HG02884 (cell line): ENCODE measurements at regions not wholly inside any gene's neighbourhood (a gene's known extent, or its start where the extent isn't known, plus 50 kb on each side); places are given as distances from the start of the nearest gene placed in this dataset.
"Not testable (repeated sequence)": the region's sequence is repeated elsewhere in the genome, so short reads cannot be mapped to it uniquely, and the experiment has no call there.

ENCODE experiments used
- ATAC-seq: cut with Tn5 transposase; IDR thresholded peaks from one replicate; pipeline ENCODE4 v1.9.1; 2021; ENCODE audit warnings: mild to moderate bottlenecking, moderate library complexity; ENCODE audit not compliant: unreplicated experiment

DNA sequence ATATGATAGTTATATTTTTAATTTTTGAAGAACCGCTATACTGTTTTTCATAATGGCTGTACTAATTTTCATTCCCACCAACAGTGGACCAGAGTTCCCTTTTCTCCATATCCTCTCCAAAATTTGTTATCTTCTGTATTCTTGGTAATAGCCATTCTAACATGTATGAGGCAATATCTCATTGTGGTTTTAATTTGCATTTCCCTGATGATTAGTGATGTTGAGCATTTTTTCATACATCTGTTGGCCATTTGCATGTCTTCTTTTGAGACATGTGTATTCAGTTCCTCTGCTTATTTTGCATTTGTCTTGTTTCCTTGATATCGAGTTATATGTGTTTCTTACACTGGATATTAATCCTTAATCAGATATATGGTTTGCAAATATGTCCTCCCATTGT is 770.8 kb upstream of the MBL2 start:
- no peak for ATAC-seq

DNA sequence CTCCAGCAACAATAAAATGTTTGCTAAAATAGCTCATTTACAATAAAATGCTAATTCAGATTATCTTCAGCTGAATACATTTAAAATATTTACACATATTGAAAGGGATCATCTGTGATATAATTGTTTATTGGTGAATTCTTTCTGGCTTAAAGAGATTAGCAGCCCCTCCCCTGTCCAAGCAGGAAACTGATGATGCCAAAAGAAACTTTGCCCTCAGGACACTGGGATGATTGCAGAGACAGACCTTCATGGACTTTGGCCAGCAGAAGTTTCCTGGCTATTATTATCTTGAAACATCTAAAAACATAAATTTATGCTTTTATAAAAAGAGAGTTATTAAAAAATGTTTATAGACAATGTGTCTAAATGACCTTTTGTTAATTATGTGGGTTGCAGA is 764.9 kb upstream of the MBL2 start:
- ATAC-seq: no peak

DNA sequence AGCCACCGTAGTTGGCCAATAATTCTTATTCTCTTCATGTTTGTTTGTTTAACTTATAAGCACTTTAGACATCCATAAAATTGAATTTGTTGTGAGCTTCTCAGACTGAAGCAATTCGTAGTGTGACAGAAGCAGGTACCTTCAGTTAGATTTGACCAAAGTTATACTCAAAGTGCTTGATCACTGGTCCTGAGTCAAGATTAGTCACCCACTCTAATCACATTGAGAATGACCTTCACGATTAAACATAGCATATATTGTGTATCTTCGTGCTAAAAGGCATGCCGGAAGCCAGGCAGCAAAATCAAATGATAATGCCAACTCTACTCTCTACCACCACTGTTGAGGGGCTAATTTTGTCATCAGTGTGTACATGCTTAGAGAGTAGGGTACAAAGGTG is 763.7 kb upstream of the MBL2 start:
- ATAC-seq: no peak

DNA sequence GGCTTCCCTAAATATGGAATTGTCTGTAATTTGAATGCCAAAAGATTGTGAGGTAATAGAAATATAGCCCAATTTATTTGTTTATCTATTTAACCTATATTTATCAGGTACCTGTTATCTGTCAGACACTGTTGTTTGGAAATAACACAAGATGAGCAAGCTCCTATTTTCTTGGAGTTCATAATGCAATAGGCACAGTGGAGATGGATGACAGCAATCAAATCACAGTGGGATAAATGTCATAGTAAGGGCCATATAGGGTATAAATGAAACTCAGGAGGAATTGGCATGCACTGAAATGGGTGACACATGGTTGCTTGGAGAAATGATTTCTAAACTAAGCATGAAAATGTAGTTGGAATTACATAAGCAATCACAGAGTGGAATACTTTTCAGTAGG is 761.8 kb upstream of the MBL2 start:
- ATAC-seq: no peak

DNA sequence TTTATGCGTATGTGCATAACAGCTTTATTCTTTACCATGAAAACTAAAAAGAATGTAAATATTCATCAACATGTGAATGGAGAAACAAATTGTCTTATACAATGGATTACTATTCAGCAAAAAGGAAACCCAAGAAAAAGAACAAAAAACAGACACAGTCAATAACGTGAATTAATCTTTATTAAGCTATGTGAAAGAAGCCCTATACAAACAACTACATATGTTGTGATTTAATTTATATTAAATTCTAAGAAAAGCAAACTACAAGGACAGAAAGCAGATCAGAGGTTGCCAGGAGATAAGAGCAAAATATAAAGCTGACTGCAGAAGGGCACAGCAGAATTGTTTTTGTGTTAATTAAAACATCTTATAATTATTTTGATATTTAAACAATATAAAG is 756.4 kb upstream of the MBL2 start:
- no peak for ATAC-seq

DNA sequence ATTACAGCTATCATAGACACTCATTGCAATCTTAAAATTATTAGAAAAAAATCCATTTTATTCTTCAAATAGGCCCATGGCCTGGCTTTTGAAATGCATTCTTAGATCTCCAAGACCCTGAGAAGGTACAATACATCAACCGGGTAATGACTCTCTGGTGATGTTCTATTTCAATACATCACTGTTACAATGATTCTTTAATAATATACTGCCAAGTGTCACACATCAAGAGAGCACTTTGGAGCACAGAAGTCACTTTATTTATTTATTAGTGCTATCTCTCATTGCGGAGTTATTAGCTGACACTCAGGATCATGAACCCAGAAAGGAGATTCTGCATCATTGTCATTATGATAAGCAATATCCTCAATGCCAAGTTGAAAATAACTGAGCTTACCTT is 748.5 kb upstream of the MBL2 start:
- ATAC-seq: no peak

DNA sequence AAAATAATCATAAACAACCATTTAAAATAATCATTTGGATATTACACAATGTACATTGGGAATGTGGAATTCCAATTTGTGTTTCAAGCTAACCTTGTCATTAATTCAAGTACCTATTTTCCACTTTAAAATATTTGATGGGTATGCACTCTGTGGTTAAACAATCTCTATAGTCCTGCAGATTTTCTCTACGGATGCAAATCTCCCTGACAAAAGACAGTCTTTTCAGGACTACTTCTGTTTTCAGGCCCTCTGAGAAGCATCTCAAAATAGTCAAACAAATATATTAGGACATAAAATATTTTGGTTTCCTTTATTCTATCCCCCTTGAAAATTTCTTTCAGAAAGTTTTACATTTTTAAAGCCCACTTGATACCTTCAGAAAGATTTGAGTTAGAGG is 735.6 kb upstream of the MBL2 start:
- ATAC-seq: no peak

DNA sequence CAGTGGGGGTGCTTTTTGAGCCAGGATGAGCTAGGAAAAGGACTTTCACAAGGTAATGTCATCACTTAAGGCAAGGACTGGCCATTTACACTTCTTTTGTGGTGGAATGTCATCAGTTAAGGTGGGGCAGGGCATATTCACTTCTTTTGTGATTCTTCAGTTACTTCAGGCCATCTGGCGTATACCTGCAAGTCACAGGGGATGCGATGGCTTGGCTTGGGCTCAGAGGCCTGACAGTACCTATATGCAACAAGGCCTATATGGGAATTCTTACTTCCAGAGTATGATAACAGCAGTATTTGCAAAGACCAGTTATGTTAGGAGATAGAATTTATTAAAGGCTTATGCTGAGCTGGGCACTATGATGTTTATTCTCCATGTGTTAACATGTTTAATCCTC is 731.9 kb upstream of the MBL2 start:
- not testable (repeated sequence) for ATAC-seq

DNA sequence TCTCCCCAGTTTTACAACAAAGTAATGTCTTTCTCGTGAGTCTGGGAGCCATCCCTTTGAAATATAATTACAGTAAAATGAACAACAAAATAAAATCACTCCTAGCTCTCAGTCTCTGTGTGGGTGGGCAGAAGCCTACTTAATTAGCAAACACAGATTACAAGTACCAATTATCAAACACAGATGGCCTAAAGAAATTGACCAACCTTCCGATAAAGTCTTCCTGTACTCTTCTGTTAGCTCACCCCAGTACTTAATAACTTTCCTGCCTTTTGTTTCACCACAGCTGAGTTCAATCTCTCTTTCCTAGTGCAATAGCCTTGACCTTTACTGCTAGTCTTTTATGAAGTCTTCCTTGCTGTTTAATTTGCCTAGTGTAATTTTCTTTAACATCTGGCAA is 719.2 kb upstream of the MBL2 start:
- ATAC-seq: no peak

DNA sequence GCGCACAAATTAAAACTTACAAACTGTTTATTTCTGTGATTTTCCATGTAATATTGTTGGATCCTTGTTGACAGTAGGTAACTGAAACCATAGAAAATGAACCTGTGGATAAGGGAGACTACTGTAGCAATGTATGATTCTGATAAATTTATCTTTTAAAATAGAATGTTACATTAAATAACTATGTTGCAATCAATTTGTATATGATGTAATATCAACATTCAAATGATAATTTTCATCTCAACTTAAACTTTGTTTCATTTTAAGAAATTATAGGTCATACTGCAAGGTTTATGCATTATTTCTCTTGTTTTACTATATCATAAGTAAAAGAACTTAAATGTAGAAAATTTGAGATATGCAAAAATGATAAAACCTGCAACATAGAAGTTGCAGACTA is 718.0 kb upstream of the MBL2 start:
- ATAC-seq: no peak

DNA sequence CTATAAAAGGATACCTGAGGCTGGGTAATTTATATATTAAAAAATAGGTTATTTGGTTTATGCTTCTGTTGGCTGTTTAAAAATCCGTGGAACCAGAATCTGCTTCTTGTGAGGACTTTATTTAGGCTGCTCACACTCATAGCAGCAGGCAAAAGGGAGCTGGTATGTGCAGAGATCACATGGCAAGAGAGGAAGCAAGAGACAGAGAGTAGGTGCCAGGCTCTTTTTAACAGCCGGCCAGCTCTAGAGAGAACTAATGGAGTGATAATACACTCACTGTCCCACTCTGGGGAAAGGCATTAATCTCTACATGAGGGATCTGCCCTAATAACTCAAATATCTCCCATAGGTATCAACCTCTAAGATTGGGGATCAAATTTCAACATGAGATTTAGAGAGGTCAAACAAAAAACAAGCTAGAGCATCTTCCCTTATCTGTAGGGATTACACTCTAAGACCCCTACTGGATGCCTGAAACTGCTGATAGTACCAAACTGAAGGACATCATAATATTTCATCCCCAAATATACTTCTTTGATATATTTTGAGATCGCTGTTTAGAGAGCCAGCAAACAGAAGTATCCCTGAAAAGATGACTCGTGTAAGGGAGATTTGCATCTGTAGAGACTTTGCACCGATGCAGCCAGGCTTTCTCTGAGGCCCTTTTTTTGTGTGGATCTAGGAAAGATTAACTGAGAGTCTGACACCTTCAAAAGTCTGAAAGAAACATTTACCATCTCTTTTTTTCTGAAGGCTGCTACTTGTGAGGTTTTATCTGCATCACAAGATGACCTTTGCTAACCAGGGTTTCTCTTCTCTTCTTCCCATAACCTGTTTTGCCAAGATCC is 717.0 kb upstream of the MBL2 start:
- ATAC-seq: no peak

DNA sequence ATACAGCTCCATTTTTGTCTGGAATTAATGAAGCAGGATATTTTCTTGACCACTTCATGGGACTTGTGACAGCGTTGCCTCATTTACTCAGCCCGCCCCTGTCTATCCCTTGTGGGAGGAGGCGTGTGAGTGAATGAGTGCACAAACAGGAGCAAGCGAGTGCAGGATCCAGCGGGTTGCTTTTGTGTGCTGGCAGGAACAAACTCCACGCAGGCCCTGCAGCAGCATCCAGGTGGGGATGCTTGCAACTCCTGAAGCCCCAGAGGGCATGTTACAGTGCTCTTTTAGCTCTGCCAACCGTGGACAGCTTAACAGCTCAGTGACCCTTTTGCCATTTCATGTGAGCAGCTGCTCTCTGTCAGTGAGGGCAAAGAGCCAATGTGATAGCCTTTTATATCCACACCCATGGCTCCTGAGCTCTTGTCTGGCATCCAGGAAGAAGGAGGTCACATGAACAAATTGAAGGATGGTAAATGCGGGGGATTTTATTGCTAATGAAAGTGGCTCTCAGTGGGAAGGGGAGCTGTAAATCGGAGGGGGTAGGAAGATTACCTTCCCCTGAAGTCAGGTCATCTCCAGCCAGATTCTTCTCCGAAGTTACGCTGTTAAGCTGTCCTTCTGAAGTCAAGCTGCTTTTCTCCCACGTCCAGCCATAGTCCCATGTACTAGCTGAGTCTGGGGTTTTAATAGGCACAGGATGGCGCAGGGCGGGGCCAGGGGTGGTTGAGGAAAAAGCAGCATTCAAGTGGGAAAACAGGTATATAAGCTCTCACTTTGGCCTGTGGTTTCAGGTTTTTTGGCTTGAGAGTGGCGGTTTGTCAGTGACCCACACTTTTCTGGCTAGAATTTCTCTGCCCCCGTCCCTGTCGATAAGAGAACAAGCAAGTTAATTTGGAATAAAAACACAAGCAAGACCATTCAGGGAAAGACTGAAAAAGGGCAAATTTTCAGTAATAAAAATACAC is 714.7 kb upstream of the MBL2 start:
- ATAC-seq: no peak

DNA sequence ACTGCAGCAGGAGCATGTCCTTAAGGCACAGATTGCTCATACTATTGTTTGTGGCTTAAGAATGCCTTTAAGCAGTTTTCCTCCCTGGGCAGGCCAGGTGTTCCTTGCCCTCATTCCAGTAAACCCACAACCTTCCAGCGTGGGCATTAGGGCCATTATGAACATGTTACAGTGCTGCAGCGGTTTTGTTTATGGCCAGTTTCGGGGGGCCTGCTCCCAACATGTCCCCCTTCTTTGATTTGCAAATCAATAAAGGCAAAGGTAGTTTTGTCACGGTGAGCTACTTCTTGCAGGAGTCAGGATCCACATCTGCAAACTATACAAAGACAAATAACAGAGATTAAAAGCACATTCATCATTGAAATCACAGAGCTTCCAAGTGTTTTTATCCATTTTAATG is 712.8 kb upstream of the MBL2 start:
- ATAC-seq: not testable (repeated sequence)

DNA sequence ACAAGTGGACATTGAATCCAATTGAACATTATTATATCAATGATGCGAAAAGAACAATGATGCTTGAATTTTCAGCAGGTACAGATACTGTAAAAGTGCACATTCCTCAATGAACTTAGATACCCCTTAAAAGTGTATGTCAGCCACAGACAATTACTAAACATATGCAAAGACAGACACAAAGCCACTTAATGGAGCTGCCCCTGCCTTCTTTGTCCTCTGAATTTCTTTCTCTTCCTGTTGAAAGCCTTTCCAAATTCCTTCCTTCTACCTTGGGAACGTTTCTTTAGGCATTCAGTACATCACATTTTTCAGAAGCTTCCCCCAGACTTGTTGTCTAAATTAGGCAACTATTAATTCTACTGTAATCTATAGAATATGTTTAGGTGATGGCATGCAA is 706.8 kb upstream of the MBL2 start:
- no peak for ATAC-seq

DNA sequence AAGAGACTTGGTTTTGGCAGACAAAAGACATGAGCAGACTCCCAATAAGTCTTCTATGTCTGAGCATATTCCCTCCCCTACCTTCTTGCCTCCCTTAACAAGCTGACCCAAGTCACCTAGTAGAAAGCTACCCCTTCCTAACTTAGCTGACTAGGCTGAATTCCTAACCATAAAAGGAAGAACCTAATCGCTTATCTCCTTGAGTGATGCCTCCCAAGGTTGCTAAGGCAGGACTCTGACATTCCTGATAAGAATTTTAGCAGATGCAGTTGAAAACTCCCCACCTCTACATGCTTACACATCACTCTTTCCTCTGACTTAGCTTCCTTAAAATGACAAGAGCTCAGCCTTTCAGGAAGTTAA is 704.7 kb upstream of the MBL2 start:
- ATAC-seq: no peak

DNA sequence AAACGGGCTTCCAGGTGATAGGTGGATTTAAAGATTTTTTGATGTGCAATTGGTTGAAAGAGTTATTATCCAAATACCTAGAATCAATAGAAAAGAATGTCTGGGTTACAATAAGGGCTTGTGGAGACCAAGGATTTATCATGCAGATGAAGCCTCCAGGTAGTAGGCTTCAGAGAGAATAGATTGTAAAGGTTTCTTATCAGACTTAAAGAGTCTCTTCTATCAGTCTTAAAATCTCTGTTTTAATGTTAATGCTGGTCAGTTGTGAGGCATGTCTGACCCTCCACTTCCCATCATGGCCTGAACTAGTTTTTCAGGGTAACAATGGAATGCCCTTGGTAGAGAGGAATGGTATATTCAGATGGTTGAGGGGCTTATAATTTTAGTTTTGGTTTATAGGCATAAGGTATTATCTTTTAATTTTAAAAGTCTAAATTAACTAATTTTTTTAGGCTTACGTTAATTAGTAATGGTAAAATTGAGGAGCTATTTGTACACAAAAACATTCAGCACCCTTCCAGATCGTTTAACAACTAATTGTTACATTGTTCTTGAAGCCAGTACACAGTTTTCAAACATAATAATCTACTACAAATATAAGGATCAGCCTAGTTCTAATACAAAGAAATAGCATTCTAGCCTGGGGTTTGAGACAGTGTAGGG is 704.2 kb upstream of the MBL2 start:
- no peak for ATAC-seq

DNA sequence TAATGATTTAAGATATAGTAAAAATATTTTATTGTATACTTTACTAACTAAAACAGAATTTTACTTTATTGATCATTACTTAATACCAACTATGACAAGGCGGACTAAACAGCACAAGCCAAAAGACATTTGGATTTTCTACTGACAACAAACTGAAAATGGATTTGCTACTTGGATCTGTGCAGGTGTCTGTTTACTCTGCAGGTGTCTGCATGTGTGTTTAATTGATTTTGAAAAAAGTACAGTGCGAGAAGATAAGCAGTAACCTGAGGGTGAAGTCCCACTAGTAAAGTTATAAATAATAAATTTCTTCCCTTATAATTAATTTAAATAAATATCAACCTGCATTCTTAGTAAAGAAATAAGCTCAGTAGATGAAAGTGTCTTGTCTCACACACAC is 696.8 kb upstream of the MBL2 start:
- ATAC-seq: no peak

DNA sequence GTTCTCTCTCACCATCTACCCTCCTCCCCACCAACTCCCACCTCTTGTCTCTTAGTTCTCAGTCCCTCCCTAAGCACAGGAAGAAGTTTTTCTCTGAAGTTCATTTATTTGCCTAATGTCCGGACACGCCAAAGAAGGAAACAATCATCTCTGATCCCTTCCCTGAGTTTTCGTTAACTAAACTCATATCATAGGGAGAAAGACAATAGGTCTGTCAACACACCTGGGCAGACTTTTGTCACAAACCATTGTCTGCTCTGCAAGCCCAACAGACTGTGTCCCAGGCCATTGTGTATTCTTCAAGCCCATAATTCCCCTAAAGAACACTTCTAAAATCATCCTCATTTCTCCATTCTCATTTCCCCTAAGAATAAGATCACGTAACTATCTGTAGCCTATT is 691.0 kb upstream of the MBL2 start:
- no peak for ATAC-seq

DNA sequence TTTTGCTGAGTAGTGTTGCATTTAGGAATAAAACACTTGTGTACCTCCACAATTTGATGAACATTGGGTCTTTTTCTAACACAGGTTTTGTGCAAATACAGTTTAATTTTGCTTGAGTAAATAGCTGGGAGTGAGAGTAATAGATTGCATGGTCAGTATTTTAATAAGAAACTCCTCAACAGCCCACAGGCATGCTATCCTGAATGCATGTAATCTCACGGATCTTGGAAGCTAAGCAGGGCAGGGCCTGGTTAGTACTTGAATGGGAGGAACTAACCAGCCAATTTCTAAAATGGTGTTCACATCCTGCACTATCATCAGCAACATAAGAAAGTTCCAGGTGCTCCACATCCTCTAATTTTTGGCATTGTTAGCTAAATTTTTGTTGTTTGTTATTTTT is 685.4 kb upstream of the MBL2 start:
- no peak for ATAC-seq

DNA sequence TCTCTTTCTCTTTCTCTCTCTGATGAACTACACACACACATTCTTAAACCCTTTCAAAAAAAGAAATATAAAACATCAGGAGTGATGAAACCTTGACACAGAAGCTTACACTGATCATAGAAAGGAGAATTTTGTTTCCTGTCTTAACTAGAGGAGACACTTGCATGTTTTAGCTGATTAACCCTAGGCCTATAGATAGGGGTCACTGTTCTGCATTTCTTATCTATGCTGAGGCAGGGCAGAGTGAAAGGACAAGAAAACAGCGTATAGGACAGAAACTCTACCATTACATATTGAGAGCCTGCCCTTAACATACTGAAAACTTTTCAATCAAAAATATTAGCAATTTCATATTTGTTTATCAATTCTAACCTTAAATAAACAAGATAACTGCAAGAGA is 680.6 kb upstream of the MBL2 start:
- ATAC-seq: no peak

DNA sequence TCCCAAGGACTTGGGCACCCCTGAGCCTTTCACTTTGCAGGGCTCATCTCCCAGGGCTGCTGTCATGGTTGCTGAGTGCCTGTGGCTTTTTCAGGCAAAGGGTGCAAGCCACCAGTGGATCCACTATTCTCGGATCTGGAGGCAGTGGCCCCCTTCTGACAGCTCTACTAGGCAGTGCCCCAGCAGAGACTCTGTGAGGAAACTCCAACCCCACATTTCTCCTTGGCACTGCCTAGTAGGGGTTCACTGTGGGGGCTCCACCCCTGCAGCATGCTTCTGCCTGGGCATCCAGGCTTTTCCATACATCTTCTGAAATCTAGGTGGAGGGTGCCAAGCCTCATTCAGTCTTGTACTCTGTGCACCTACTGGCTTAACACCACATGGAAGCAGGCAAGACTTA is 675.0 kb upstream of the MBL2 start:
- no peak for ATAC-seq

DNA sequence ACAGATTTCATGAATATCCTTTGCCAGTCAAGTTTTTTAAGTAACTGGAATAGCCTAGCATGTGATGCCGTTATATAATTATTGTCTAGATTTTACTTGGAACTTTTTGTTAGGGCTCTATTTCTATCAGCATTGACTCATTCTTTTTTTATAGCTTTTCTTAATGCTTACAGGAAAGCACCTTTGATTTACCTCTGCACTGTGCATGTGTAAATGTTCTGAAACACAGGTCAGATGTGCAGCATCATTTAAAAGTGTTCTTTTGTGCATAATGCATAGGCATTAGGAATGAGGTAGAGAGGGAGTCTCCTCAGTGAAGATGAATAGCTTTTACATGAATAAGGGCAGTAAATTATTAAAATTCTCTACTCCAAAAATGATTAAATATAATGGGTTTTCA is 669.3 kb upstream of the MBL2 start:
- ATAC-seq: no peak
